ENCODE measurements at regions not wholly inside any gene's neighbourhood (a gene's known extent, or its start where the extent isn't known, plus 50 kb on each side); places are given as distances from the start of the nearest gene placed in this dataset.

- TF ChIP-seq REST (IDR thresholded peaks at IDR 0.05; ENCODE audit: low read depth, low read length) (no peak), RCOR1 (IDR thresholded peaks at IDR 0.05; ENCODE audit: low read length) (peak; percentile 63), RXRA (IDR thresholded peaks at IDR 0.05; ENCODE audit: borderline replicate concordance, low read depth) (no peak), NFIC (IDR thresholded peaks at IDR 0.05; ENCODE audit: borderline replicate concordance) (no peak; the same call in 1 of the 2 replicates), MAX (IDR thresholded peaks at IDR 0.05; ENCODE audit: low read depth) (no peak), TCF12 (IDR thresholded peaks at IDR 0.05) (peak; percentile 70), FOSL2 (IDR thresholded peaks at IDR 0.05; ENCODE audit: borderline replicate concordance, low read depth) (no peak), USF1 (IDR thresholded peaks at IDR 0.05; ENCODE audit: borderline replicate concordance, low read depth) (no peak), FOXM1 (IDR thresholded peaks at IDR 0.05; ENCODE audit: low read depth) (no peak)
Observed at GRCh38 chr10:29841724-29842649, 207.2 kb upstream of the SVIL start (continued).

- Histone ChIP-seq H3K27me3 (ENCODE audit: insufficient read depth) (no peaks in the 10 kb centered on the region), H3F3A (replicated peaks; ENCODE audit: insufficient read depth) (no peaks in the 10 kb centered on the region), H3K4me1 (ENCODE audit: control insufficient read depth in 1 of 2, insufficient read depth in 2 of 2, low read depth in 1 of 2, low read length in 1 of 2) (peaks cover 0 to 36% of the 10 kb centered on the region in 2 experiments; a peak in 2 of 4 replicates), H3K36me3 (replicated peaks in 1 of 2; ENCODE audit: control insufficient read depth in 1 of 2, insufficient read depth in 2 of 2, low read length in 1 of 2) (no peaks in the 10 kb centered on the region), H2AFZ (ENCODE audit: low read depth) (no peak overlapping the region), H3K9me3 (no peaks in the 10 kb centered on the region), H3K9me2 (no peaks in the 10 kb centered on the region), H3K4me3 (ENCODE audit: low read depth in 2 of 2, low read length in 1 of 2) (no peak overlapping the region), H3K4me2 (no peak overlapping the region), H3K27ac (ENCODE audit: low read depth in 2 of 2, low read length in 1 of 2) (peak overlapping the region in 1 of 2 experiments; percentile 80; a peak in 2 of 4 replicates), H3K9ac (no peak overlapping the region), H3K79me2 (ENCODE audit: insufficient read depth) (no peaks in the 10 kb centered on the region), H4K20me1 (ENCODE audit: insufficient read depth) (no peaks in the 10 kb centered on the region)
- 89% methylated on average over 8 of the region's 11 CpGs for whole genome bisulfite sequencing (ENCODE audit: low lambda C conversion rate)
- CTCF ChIA-PET: no interaction called here
- POLR2A ChIA-PET: no interaction called here
- peak; percentile 39 for DNase-seq
- TF ChIP-seq JUND (IDR thresholded peaks at IDR 0.05): no peak
- no peak for TF ChIP-seq FOSL2 (IDR thresholded peaks at IDR 0.05; ENCODE audit: borderline replicate concordance, low read depth)
- no peak for TF ChIP-seq ZBTB33 (IDR thresholded peaks at IDR 0.05; ENCODE audit: borderline replicate concordance, low read depth)
- TF ChIP-seq CTCF (IDR thresholded peaks at IDR 0.05): no peak
- TF ChIP-seq MAX (IDR thresholded peaks at IDR 0.05; ENCODE audit: low read depth): no peak
- TF ChIP-seq USF1 (IDR thresholded peaks at IDR 0.05; ENCODE audit: borderline replicate concordance, low read depth): no peak
- no peak for TF ChIP-seq YY1 (IDR thresholded peaks at IDR 0.05; ENCODE audit: low read depth)
- no peak for TF ChIP-seq RXRA (IDR thresholded peaks at IDR 0.05; ENCODE audit: borderline replicate concordance, low read depth)
- TF ChIP-seq IRF3 (IDR thresholded peaks at IDR 0.05; ENCODE audit: low read depth, low read length): no peak
- TF ChIP-seq RFX5 (IDR thresholded peaks at IDR 0.05; ENCODE audit: low read length): no peak
- TF ChIP-seq SIN3A (IDR thresholded peaks at IDR 0.05; ENCODE audit: borderline replicate concordance, low read depth, low read length): no peak
- no peak for TF ChIP-seq NFIC (IDR thresholded peaks at IDR 0.05; ENCODE audit: borderline replicate concordance)
Observed at GRCh38 chr10:29840516-29841276, 205.9 kb upstream of the SVIL start.

Measured in SK-N-SH (cell line).